ENCODE measurements at regions not wholly inside any gene's neighbourhood (a gene's known extent, or its start where the extent isn't known, plus 50 kb on each side); places are given as distances from the start of the nearest gene placed in this dataset.
"Not testable (repeated sequence)": the region's sequence is repeated elsewhere in the genome, so short reads cannot be mapped to it uniquely, and the experiment has no call there.

DNA sequence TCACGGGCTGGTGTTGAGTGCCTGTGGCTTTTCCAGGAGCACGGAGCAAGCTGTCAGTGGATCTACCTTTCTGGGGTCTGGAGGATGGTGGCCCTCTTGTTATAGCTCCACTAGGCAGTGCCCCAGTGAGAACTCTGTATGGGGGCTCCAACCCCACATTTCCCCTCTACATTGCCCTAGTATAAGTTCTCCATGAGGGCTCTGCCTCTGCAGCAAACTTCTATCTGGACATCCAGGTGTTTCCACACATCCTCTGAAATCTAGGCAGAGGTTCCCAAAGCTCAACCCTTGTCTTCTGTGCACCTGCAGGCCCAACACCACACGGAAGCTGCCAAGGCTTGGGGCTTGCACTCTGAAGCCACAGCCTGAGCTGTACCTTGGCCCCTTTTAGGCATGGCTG, 157.3 kb downstream of the MRPL39 start:
- Histone ChIP-seq H3K4me2 (ENCODE audit: low read length) (no peak overlapping the region), H4K20me1 (ENCODE audit: insufficient read depth) (no peaks in the 10 kb centered on the region), H3K9me2 (ENCODE audit: insufficient read depth, low read length) (no peaks in the 10 kb centered on the region), H3F3A (ENCODE audit: insufficient read depth, low read length, poor library complexity, severe bottlenecking) (no peaks in the 10 kb centered on the region), H2AFZ (ENCODE audit: low read depth, low read length) (no peak overlapping the region), H3K9ac (ENCODE audit: low read length) (no peak overlapping the region), H3K4me3 (ENCODE audit: low read length) (no peak overlapping the region), H3K36me3 (ENCODE audit: insufficient read depth, low read length) (no peaks in the 10 kb centered on the region), H3K9me3 (ENCODE audit: low read length) (no peaks in the 10 kb centered on the region), H3K27me3 (ENCODE audit: insufficient read depth, low read depth, low read length) (no peaks in the 10 kb centered on the region), H3K79me2 (replicated peaks; ENCODE audit: insufficient read depth, low read length) (no peaks in the 10 kb centered on the region), H3K27ac (ENCODE audit: low read length) (no peak overlapping the region)
- TF ChIP-seq SMC3 (conservative IDR thresholded peaks at IDR 0.05; ENCODE audit: poor library complexity) (no peak), EP300 (conservative IDR thresholded peaks at IDR 0.05; ENCODE audit: poor library complexity, severe bottlenecking) (no peak), TAF1 (IDR thresholded peaks at IDR 0.05; ENCODE audit: low read depth) (no peak), EZH2 (IDR thresholded peaks at IDR 0.05; ENCODE audit: borderline replicate concordance, insufficient read depth, low read length, poor library complexity, severe bottlenecking) (no peak), MXI1 (conservative IDR thresholded peaks at IDR 0.05; ENCODE audit: poor library complexity, severe bottlenecking) (no peak), RAD21 (conservative IDR thresholded peaks at IDR 0.05) (no peak), POLR2AphosphoS5 (IDR thresholded peaks at IDR 0.05) (no peak)
- TF ChIP-seq, protein P1, sequence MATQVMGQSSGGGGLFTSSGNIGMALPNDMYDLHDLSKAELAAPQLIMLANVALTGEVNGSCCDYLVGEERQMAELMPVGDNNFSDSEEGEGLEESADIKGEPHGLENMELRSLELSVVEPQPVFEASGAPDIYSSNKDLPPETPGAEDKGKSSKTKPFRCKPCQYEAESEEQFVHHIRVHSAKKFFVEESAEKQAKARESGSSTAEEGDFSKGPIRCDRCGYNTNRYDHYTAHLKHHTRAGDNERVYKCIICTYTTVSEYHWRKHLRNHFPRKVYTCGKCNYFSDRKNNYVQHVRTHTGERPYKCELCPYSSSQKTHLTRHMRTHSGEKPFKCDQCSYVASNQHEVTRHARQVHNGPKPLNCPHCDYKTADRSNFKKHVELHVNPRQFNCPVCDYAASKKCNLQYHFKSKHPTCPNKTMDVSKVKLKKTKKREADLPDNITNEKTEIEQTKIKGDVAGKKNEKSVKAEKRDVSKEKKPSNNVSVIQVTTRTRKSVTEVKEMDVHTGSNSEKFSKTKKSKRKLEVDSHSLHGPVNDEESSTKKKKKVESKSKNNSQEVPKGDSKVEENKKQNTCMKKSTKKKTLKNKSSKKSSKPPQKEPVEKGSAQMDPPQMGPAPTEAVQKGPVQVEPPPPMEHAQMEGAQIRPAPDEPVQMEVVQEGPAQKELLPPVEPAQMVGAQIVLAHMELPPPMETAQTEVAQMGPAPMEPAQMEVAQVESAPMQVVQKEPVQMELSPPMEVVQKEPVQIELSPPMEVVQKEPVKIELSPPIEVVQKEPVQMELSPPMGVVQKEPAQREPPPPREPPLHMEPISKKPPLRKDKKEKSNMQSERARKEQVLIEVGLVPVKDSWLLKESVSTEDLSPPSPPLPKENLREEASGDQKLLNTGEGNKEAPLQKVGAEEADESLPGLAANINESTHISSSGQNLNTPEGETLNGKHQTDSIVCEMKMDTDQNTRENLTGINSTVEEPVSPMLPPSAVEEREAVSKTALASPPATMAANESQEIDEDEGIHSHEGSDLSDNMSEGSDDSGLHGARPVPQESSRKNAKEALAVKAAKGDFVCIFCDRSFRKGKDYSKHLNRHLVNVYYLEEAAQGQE (IDR thresholded peaks at IDR 0.05; ENCODE audit: borderline replicate concordance) = no peak
- TF ChIP-seq, protein P2, sequence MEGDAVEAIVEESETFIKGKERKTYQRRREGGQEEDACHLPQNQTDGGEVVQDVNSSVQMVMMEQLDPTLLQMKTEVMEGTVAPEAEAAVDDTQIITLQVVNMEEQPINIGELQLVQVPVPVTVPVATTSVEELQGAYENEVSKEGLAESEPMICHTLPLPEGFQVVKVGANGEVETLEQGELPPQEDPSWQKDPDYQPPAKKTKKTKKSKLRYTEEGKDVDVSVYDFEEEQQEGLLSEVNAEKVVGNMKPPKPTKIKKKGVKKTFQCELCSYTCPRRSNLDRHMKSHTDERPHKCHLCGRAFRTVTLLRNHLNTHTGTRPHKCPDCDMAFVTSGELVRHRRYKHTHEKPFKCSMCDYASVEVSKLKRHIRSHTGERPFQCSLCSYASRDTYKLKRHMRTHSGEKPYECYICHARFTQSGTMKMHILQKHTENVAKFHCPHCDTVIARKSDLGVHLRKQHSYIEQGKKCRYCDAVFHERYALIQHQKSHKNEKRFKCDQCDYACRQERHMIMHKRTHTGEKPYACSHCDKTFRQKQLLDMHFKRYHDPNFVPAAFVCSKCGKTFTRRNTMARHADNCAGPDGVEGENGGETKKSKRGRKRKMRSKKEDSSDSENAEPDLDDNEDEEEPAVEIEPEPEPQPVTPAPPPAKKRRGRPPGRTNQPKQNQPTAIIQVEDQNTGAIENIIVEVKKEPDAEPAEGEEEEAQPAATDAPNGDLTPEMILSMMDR (IDR thresholded peaks at IDR 0.05; ENCODE audit: poor library complexity, severe bottlenecking) = no peak

DNA sequence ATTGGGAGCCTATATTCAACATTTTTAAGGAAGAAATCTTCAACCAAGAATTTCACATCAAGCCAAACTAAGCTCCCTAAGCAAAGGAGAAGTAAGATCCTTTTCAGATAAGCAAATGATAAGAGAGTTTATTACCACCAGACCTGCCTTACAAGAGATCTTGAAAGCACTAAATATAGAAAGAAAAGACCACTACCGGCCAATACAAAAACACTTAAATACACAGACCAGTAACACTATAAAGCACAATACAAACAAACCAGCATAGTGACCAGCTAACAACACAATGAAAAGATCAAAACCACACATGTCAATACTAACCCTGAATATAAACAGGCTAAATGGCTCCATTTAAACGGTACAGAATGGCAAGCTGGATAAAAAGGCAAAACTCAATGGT, 165.4 kb downstream of the MRPL39 start:
- Histone ChIP-seq H3K9ac (ENCODE audit: low read length) (no peak overlapping the region), H3K9me2 (ENCODE audit: insufficient read depth, low read length) (no peaks in the 10 kb centered on the region), H3K9me3 (ENCODE audit: low read length) (no peaks in the 10 kb centered on the region), H3K79me2 (replicated peaks; ENCODE audit: insufficient read depth, low read length) (no peaks in the 10 kb centered on the region), H3K4me2 (ENCODE audit: low read length) (no peak overlapping the region), H3K4me3 (ENCODE audit: low read length) (no peak overlapping the region), H4K20me1 (ENCODE audit: insufficient read depth) (no peaks in the 10 kb centered on the region), H3F3A (ENCODE audit: insufficient read depth, low read length, poor library complexity, severe bottlenecking) (no peaks in the 10 kb centered on the region), H3K27me3 (ENCODE audit: insufficient read depth, low read depth, low read length) (no peaks in the 10 kb centered on the region), H3K36me3 (ENCODE audit: insufficient read depth, low read length) (no peaks in the 10 kb centered on the region), H3K27ac (ENCODE audit: low read length) (no peak overlapping the region), H2AFZ (ENCODE audit: low read depth, low read length) (no peak overlapping the region)
- TF ChIP-seq EP300 (conservative IDR thresholded peaks at IDR 0.05; ENCODE audit: poor library complexity, severe bottlenecking) (no peak), MXI1 (conservative IDR thresholded peaks at IDR 0.05; ENCODE audit: poor library complexity, severe bottlenecking) (no peak), RAD21 (conservative IDR thresholded peaks at IDR 0.05) (no peak), POLR2AphosphoS5 (IDR thresholded peaks at IDR 0.05) (no peak), EZH2 (IDR thresholded peaks at IDR 0.05; ENCODE audit: borderline replicate concordance, insufficient read depth, low read length, poor library complexity, severe bottlenecking) (no peak), SMC3 (conservative IDR thresholded peaks at IDR 0.05; ENCODE audit: poor library complexity) (no peak), TAF1 (IDR thresholded peaks at IDR 0.05; ENCODE audit: low read depth) (no peak)
- TF ChIP-seq, protein P2 (IDR thresholded peaks at IDR 0.05; ENCODE audit: poor library complexity, severe bottlenecking) = no peak
- TF ChIP-seq, protein P1 (IDR thresholded peaks at IDR 0.05; ENCODE audit: borderline replicate concordance) = no peak

DNA sequence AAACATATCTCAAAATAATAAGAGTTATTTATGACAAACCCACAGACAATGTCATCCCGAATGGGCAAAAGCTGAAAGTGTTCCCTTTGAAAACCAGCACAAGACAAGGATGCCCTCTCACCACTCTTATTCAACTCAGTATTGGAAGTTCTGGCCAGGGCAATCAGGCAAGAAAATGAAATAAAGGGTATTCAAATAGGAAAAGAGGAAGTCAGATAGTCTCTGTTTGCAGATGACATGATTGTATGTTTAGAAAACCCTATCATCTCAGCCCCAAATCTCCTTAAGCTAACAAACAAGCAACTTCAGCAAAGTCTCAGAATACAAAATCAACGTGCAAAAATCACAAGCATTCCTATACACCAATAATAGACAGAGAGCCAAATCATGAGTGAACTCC, 169.8 kb downstream of the MRPL39 start:
- H3K9me3 ChIP-seq (ENCODE audit: low read length); H3K9me2 ChIP-seq (ENCODE audit: insufficient read depth, low read length); H4K20me1 ChIP-seq (ENCODE audit: insufficient read depth); H3K27me3 ChIP-seq (ENCODE audit: insufficient read depth, low read depth, low read length); H3K27ac ChIP-seq (ENCODE audit: low read length); H3K36me3 ChIP-seq (ENCODE audit: insufficient read depth, low read length); H3F3A ChIP-seq (ENCODE audit: insufficient read depth, low read length, poor library complexity, severe bottlenecking); H3K4me2 ChIP-seq (ENCODE audit: low read length); H2AFZ ChIP-seq (ENCODE audit: low read depth, low read length); H3K79me2 ChIP-seq (replicated peaks; ENCODE audit: insufficient read depth, low read length); H3K4me3 ChIP-seq (ENCODE audit: low read length); H3K9ac ChIP-seq (ENCODE audit: low read length): not testable (repeated sequence)

Data from neural cell (in vitro differentiated cells).